VCaP (cell line): ENCODE measurements at regions not wholly inside any gene's neighbourhood (a gene's known extent, or its start where the extent isn't known, plus 50 kb on each side); places are given as distances from the start of the nearest gene placed in this dataset.

ENCODE experiments used
- H3K27ac ChIP-seq: fragments of 450-650 bp; 2 replicates; pipeline ENCODE4 v1.5.1; 2017
- TF ChIP-seq, protein P1 (sequence below): fragments of 450-650 bp; conservative IDR thresholded peaks from 2 replicates; pipeline ENCODE4 v1.5.1; 2017; ENCODE audit warnings: mild to moderate bottlenecking, moderate library complexity

DNA sequence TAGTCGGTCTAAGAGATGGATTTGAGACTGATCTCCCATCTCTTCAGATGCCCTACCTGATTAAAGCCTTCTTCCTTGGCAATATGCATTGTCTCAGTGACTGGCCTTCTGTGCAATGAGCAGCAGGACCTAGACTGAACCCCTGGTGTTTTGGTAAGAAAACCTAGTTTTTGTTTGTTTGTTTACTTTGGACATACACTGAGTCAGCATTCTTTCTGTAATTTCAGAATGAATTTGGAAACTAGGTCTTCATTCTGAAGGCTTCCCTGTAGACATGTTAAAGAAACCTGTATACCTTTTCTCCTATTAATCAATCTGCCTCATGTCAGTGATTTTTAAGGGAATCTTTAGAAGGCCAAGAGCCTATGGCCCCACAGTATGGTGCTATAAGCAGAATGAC, 597.5 kb upstream of the HTR2C start:
- TF ChIP-seq, protein P1, sequence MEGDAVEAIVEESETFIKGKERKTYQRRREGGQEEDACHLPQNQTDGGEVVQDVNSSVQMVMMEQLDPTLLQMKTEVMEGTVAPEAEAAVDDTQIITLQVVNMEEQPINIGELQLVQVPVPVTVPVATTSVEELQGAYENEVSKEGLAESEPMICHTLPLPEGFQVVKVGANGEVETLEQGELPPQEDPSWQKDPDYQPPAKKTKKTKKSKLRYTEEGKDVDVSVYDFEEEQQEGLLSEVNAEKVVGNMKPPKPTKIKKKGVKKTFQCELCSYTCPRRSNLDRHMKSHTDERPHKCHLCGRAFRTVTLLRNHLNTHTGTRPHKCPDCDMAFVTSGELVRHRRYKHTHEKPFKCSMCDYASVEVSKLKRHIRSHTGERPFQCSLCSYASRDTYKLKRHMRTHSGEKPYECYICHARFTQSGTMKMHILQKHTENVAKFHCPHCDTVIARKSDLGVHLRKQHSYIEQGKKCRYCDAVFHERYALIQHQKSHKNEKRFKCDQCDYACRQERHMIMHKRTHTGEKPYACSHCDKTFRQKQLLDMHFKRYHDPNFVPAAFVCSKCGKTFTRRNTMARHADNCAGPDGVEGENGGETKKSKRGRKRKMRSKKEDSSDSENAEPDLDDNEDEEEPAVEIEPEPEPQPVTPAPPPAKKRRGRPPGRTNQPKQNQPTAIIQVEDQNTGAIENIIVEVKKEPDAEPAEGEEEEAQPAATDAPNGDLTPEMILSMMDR, result no peak

DNA sequence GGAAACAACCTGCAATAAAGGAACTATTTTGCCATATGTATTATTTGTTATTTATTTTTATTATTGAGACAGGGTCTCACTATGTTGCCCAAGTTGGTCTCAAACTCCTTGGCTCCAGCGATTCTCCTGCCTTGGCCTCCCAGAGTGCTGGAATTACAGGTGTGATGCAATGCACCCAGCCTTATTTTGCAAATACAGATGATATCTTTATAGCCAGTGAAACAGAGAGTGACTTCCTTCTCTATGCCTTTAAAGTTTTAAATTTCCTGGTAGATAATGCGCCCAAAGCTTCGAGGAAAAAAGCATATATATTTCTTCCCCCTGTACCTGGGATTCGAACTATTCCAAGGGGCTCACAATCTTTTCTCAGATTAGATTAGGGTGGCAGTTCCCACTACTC, 601.1 kb upstream of the HTR2C start:
- no peak overlapping the region for H3K27ac ChIP-seq
- TF ChIP-seq, protein P1, result no peak

More for the DNA sequence above, 597.5 kb upstream of the HTR2C start:
- H3K27ac ChIP-seq, result no peak overlapping the region

DNA sequence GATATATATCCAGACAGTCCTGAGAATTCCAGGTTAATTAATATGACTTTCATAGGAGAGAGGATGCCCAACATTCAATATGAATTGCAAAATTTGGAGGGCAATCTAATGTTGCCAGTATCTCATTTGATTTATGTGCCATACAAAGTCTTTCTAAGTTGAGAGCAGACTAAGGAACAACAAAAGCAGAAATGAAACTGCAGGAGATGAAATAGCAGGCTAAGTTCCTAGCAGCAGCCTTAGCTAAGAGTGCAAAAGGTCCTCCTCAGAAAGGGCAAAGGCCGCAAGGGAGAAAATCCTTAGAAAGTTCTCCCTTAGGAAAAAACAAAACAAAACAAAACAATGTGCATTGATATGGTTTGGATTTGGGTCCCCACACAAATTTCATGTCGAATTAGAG, 602.9 kb upstream of the HTR2C start:
- H3K27ac ChIP-seq, result no peak overlapping the region
- TF ChIP-seq, protein P1, result no peak

DNA sequence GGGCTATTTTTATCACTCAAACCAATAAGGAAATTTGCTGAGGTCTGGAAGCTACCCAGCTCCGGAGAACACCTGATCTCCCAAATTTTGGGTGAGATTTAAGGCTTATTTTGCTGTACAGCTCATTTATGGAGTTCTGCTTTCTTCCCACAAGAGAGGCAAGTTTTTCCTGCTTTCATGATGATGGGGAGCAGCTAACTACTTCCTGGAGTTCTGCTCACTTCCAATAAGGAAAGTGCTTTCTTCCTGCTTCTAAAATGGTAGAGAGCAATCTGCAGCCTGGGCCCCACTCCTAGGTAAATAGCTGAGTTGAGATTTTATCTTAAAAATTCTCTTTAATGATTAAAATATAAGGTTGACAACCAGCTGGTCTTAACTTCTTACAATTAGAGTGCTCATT, 606.0 kb upstream of the HTR2C start:
- TF ChIP-seq, protein P1, result no peak
- H3K27ac ChIP-seq, result no peak overlapping the region

DNA sequence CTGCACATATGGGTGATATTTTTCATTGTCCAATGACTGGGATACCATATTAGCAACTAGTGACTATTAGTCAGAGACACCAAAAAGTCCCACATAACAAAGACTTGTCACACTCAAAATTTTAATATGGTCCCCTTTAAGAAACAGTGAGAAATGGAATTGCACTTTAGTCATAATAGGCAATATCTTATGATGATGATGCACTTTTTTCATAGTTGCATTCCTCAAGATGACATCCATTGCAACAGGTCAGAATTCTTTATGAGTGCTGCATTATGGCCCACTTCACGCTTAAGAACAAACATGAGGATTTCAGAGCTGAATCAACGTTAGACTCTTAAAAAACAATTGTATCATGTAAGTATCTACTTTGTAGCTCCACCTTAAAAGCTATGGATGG, 608.4 kb upstream of the HTR2C start:
- no peak overlapping the region for H3K27ac ChIP-seq
- TF ChIP-seq, protein P1, result no peak

DNA sequence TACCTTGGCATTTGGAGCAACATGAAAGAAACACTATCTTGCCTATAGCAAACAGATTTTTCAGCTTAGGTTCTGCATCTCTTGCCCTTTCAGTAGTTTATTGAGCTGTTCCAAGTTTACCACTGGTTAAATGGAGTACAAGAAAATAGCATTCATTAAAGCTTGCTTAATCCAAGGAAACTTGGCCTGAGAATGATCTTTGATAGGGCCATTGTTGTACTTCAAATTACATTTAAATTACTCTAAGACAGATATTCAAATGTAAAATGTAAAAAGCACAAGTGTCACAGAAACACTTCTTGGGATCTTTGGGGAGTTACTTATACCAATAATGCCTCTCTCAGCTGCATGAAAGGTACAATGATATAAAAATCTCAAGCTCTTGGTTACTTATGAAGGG, 609.0 kb upstream of the HTR2C start:
- TF ChIP-seq, protein P1, result no peak
- H3K27ac ChIP-seq, result no peak overlapping the region

DNA sequence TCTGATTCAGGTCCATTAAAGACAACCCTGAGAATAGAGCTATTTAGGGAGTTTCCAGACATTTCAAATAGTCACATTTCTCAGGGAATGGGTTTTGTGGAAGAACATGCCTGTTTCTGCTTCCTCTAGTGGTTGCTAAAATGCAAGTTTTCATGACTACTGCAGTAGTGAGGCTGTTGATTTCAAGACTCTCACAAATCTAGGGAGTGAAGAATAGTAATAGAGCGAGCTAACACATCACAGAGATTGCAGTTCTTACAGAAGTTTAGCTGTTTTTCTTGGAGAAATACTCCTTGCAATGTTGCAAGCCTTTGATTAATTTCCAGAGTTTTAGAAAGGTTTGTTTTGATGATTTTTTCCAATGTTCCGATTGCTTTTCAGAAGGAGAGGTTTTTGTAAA, 610.2 kb upstream of the HTR2C start:
- TF ChIP-seq, protein P1, result no peak
- no peak overlapping the region for H3K27ac ChIP-seq

DNA sequence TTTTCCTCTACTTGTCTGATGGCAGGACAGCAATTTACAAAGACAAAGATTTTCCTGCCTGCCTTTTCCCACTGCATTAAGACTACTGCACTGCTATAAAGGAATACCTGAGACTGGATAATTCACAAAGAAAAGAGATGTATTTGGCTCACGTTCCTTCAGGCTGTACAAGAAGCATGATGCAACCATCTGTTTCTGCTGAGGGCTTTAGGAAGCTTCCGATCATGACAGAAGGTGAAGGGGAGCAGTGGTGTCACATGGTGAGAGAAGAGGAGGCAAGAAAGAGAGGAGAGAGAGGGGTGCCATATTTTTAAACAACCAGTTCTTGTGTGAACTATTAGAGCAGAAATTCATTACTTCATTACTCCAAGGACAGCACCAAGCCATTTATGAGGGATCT, 617.1 kb upstream of the HTR2C start:
- TF ChIP-seq, protein P1, result no peak
- no peak overlapping the region for H3K27ac ChIP-seq
